Neural crest cell (in vitro differentiated cells): ENCODE measurements at regions not wholly inside any gene's neighbourhood (a gene's known extent, or its start where the extent isn't known, plus 50 kb on each side); places are given as distances from the start of the nearest gene placed in this dataset.

ENCODE experiments used
- DNase-seq: peaks from one replicate; pipeline ENCODE4 v3.0.0; 2021; ENCODE audit warnings: low read depth, mixed read lengths, low spot score
- H3K27ac Mint-ChIP-seq: one replicate; pipeline ENCODE4 v1.8.0; 2021; ENCODE audit warnings: mild to moderate bottlenecking, mixed read lengths; ENCODE audit not compliant: unreplicated experiment
- H3K27me3 Mint-ChIP-seq: 2 replicates; pipeline ENCODE4 v1.8.0; 2021; ENCODE audit warnings: low read depth, mild to moderate bottlenecking, mixed read lengths
- H3K36me3 Mint-ChIP-seq: 2 replicates; pipeline ENCODE4 v1.8.0; 2021; ENCODE audit warnings: low read depth, mild to moderate bottlenecking, mixed read lengths
- H3K4me1 Mint-ChIP-seq: 2 replicates; pipeline ENCODE4 v1.8.0; 2021; ENCODE audit warnings: mixed read lengths
- H3K4me3 Mint-ChIP-seq: one replicate; pipeline ENCODE4 v1.8.0; 2021; ENCODE audit warnings: mild to moderate bottlenecking, mixed read lengths
- H3K9me3 Mint-ChIP-seq: 2 replicates; pipeline ENCODE4 v1.8.0; 2021; ENCODE audit warnings: mixed read lengths
- TF ChIP-seq, protein P1 (sequence below): fragments of 200-600 bp; sonication (generic); conservative IDR thresholded peaks from 2 replicates; pipeline ENCODE4 v1.5.0; 2021; ENCODE audit warnings: antibody characterized with exemption, mild to moderate bottlenecking

DNA sequence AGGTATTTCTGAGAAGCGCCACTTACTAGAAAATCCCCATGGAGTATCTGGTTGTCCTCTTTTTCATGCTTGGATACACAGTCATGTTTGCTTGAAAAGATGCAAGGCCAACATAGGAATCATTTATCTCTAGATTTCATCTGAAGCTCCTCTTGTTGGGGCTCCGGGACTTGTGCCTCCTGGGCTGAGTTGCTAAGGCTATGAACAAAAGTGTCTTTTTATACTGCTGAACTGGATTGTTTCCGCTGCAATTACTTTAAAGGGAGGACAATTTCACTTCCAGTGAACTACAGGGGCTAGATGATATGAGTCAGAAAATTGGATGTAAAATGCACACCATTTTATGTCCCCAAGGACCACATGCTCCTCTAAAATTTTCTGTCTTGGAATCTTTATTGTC is 114.1 kb downstream of the TNFSF13B start:
- peaks cover 7% of the 10 kb centered on the region for H3K9me3 Mint-ChIP-seq
- H3K36me3 Mint-ChIP-seq: no peaks in the 10 kb centered on the region
- no peak overlapping the region for H3K27ac Mint-ChIP-seq
- H3K4me3 Mint-ChIP-seq: no peak overlapping the region
- peaks cover 7% of the 10 kb centered on the region for H3K4me1 Mint-ChIP-seq
- TF ChIP-seq, protein P1, sequence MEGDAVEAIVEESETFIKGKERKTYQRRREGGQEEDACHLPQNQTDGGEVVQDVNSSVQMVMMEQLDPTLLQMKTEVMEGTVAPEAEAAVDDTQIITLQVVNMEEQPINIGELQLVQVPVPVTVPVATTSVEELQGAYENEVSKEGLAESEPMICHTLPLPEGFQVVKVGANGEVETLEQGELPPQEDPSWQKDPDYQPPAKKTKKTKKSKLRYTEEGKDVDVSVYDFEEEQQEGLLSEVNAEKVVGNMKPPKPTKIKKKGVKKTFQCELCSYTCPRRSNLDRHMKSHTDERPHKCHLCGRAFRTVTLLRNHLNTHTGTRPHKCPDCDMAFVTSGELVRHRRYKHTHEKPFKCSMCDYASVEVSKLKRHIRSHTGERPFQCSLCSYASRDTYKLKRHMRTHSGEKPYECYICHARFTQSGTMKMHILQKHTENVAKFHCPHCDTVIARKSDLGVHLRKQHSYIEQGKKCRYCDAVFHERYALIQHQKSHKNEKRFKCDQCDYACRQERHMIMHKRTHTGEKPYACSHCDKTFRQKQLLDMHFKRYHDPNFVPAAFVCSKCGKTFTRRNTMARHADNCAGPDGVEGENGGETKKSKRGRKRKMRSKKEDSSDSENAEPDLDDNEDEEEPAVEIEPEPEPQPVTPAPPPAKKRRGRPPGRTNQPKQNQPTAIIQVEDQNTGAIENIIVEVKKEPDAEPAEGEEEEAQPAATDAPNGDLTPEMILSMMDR: no peak
- no peaks in the 10 kb centered on the region for H3K27me3 Mint-ChIP-seq
- DNase-seq: no peak

- DNase-seq: no peak
- TF ChIP-seq, protein P1: no peak
- Mint-ChIP-seq H3K27ac (no peak overlapping the region), H3K4me1 (peaks cover 7% of the 10 kb centered on the region), H3K27me3 (no peaks in the 10 kb centered on the region), H3K4me3 (no peak overlapping the region), H3K9me3 (peaks cover 3% of the 10 kb centered on the region), H3K36me3 (no peaks in the 10 kb centered on the region)
These were observed 117.6 kb downstream of the TNFSF13B start for GRCh38 chr13:108387156-108387555.

DNA sequence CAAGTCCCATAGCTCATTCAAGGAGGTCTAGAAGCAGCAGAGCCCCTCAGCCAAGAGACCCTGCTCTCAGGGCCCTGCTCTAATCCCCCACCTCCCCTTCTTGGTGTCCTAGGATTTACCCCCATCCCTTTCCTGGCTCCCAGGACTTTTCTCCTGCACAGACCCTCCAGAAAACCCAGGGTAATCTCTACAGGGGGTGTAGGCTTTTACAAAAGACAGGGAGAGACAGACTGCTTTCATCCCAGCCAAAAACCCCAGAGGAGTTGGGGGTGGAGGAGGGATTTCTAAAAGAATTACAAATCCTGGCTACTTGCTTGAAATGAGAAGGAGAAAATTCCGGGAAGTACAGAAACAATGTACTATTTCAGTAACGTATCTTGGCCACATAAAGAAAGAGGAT is 133.3 kb downstream of the TNFSF13B start:
- TF ChIP-seq, protein P1: no peak

GRCh38 chr13:108407495-108407894 is 138.0 kb downstream of the TNFSF13B start:
- DNase-seq: no peak
- H3K4me3 Mint-ChIP-seq: no peak overlapping the region
- peaks cover 3% of the 10 kb centered on the region for H3K4me1 Mint-ChIP-seq
- no peaks in the 10 kb centered on the region for H3K27me3 Mint-ChIP-seq
- no peaks in the 10 kb centered on the region for H3K36me3 Mint-ChIP-seq
- no peak overlapping the region for H3K27ac Mint-ChIP-seq
- no peaks in the 10 kb centered on the region for H3K9me3 Mint-ChIP-seq
- TF ChIP-seq, protein P1: no peak

More for the DNA sequence above, 133.3 kb downstream of the TNFSF13B start:
- H3K4me1 Mint-ChIP-seq: peaks cover 3% of the 10 kb centered on the region
- H3K27me3 Mint-ChIP-seq: no peaks in the 10 kb centered on the region
- no peak overlapping the region for H3K27ac Mint-ChIP-seq
- H3K9me3 Mint-ChIP-seq: no peaks in the 10 kb centered on the region
- no peaks in the 10 kb centered on the region for H3K36me3 Mint-ChIP-seq
- H3K4me3 Mint-ChIP-seq: no peak overlapping the region
- DNase-seq: no peak

- no peaks in the 10 kb centered on the region for H3K4me1 Mint-ChIP-seq
- no peaks in the 10 kb centered on the region for H3K27me3 Mint-ChIP-seq
- TF ChIP-seq, protein P1: no peak
- no peak for DNase-seq
- H3K9me3 Mint-ChIP-seq: peaks cover 3% of the 10 kb centered on the region
- H3K4me3 Mint-ChIP-seq: no peak overlapping the region
- no peaks in the 10 kb centered on the region for H3K36me3 Mint-ChIP-seq
- no peak overlapping the region for H3K27ac Mint-ChIP-seq
These were observed 139.2 kb downstream of the TNFSF13B start for GRCh38 chr13:108408672-108409071.

- Mint-ChIP-seq H3K9me3 (peaks cover 3% of the 10 kb centered on the region), H3K27me3 (no peaks in the 10 kb centered on the region), H3K27ac (no peak overlapping the region), H3K4me1 (no peaks in the 10 kb centered on the region), H3K4me3 (no peak overlapping the region), H3K36me3 (no peaks in the 10 kb centered on the region)
- TF ChIP-seq, protein P1: no peak
- no peak for DNase-seq
These were observed 140.2 kb downstream of the TNFSF13B start for GRCh38 chr13:108409730-108410129.
